GM23338 (cell line): ENCODE measurements at regions not wholly inside any gene's neighbourhood (a gene's known extent, or its start where the extent isn't known, plus 50 kb on each side); places are given as distances from the start of the nearest gene placed in this dataset.

Source experiments
- ATAC-seq: fragments of 200-7000 bp; cut with Tn5 transposase; 3 replicates; pipeline ENCODE4 v1.9.1; 2020
- DNase-seq: peaks from one replicate; pipeline ENCODE4 v3.0.0-alpha.2; 2015; ENCODE audit warnings: low spot score
- H2AFZ ChIP-seq: fragments of 200-600 bp; sonication (generic); 2 replicates; pipeline ENCODE4 v1.8.0; 2016; ENCODE audit warnings: antibody characterized with exemption, mild to moderate bottlenecking, moderate library complexity
- H3F3A ChIP-seq: fragments of 200-600 bp; sonication (generic); replicated peaks from 2 replicates; pipeline ENCODE4 v1.8.0; 2017; ENCODE audit warnings: antibody characterized with exemption, mixed run types, low read depth
- H3K27ac ChIP-seq: fragments of 200-600 bp; sonication (generic); 2 replicates; pipeline ENCODE4 v1.6.1; 2016; ENCODE audit warnings: low read depth
- H3K27me3 ChIP-seq: fragments of 200-600 bp; sonication (generic); 2 replicates; pipeline ENCODE4 v1.8.0; 2016; ENCODE audit warnings: mild to moderate bottlenecking, mixed run types, moderate library complexity; ENCODE audit not compliant: insufficient read depth
- H3K36me3 ChIP-seq: fragments of 200-600 bp; sonication (generic); 2 replicates; pipeline ENCODE4 v1.8.0; 2016; ENCODE audit warnings: mild to moderate bottlenecking; ENCODE audit not compliant: insufficient read depth
- H3K4me1 ChIP-seq: fragments of 200-600 bp; sonication (generic); 2 replicates; pipeline ENCODE4 v1.8.0; 2016; ENCODE audit warnings: mild to moderate bottlenecking, moderate library complexity; ENCODE audit not compliant: insufficient read depth
- H3K4me2 ChIP-seq: fragments of 200-600 bp; sonication (generic); 2 replicates; pipeline ENCODE4 v1.7.1; 2017; ENCODE audit warnings: mixed run types
- H3K4me3 ChIP-seq: fragments of 200-600 bp; sonication (generic); 2 replicates; pipeline ENCODE4 v1.6.1; 2016; ENCODE audit warnings: mixed run types
- H3K79me2 ChIP-seq: fragments of 200-600 bp; sonication (generic); replicated peaks from 2 replicates; pipeline ENCODE4 v1.8.0; 2017; ENCODE audit warnings: mild to moderate bottlenecking; ENCODE audit not compliant: insufficient read depth
- H3K9me2 ChIP-seq: fragments of 200-600 bp; sonication (generic); 2 replicates; pipeline ENCODE4 v1.8.0; 2017; ENCODE audit not compliant: insufficient read depth
- H4K20me1 ChIP-seq: fragments of 200-600 bp; sonication (generic); replicated peaks from 2 replicates; pipeline ENCODE4 v1.8.0; 2017; ENCODE audit warnings: mild to moderate bottlenecking; ENCODE audit not compliant: insufficient read depth
- H3K27ac Mint-ChIP-seq: 2 replicates; pipeline ENCODE4 v1.8.0; 2020; ENCODE audit warnings: inconsistent platforms, mild to moderate bottlenecking, moderate library complexity, mixed read lengths
- H3K27me3 Mint-ChIP-seq: 3 replicates; pipeline ENCODE4 v1.8.0; 2022; ENCODE audit warnings: low read depth, mild to moderate bottlenecking, moderate library complexity, mixed read lengths, inconsistent platforms; ENCODE audit not compliant: insufficient read depth, poor library complexity
- H3K36me3 Mint-ChIP-seq: 3 replicates; pipeline ENCODE4 v1.8.0; 2021; ENCODE audit warnings: low read depth, mild to moderate bottlenecking, inconsistent platforms, moderate library complexity, mixed read lengths
- H3K4me1 Mint-ChIP-seq: 3 replicates; pipeline ENCODE4 v1.8.0; 2020; ENCODE audit warnings: mild to moderate bottlenecking, inconsistent platforms, mixed read lengths
- H3K4me3 Mint-ChIP-seq: 3 replicates; pipeline ENCODE4 v1.8.0; 2021; ENCODE audit warnings: moderate library complexity, mild to moderate bottlenecking, inconsistent platforms, mixed read lengths
- H3K9me3 Mint-ChIP-seq: 3 replicates; pipeline ENCODE4 v1.8.0; 2020; ENCODE audit warnings: moderate library complexity, mild to moderate bottlenecking, inconsistent platforms, mixed read lengths
- CREB1 ChIP-seq: fragments of 250-450 bp; sonication (Bioruptor Pico); IDR thresholded peaks from 2 replicates; pipeline ENCODE4 v1.5.0; 2020; ENCODE audit warnings: low read depth, mild to moderate bottlenecking, moderate library complexity
- EZH2 ChIP-seq: fragments of 200-600 bp; sonication (generic); IDR thresholded peaks from one replicate; pipeline ENCODE4 v1.8.0; 2017; ENCODE audit warnings: antibody characterized with exemption, mild to moderate bottlenecking, low read depth; ENCODE audit not compliant: unreplicated experiment
- EZH2phosphoT487 ChIP-seq: fragments of 200-600 bp; sonication (generic); IDR thresholded peaks from one replicate; pipeline ENCODE4 v1.8.1; 2018; ENCODE audit warnings: antibody characterized with exemption; ENCODE audit not compliant: unreplicated experiment
- JUNB ChIP-seq: IDR thresholded peaks from one replicate; pipeline ENCODE4 v1.6.1; 2016; ENCODE audit warnings: antibody characterized with exemption; ENCODE audit not compliant: unreplicated experiment
- NANOG ChIP-seq: IDR thresholded peaks from 2 replicates; pipeline ENCODE4 v1.6.1; 2016; ENCODE audit warnings: antibody characterized with exemption, borderline replicate concordance
- POLR2AphosphoS5 ChIP-seq: IDR thresholded peaks from 2 replicates; pipeline ENCODE4 v1.6.1; 2016; ENCODE audit warnings: antibody characterized with exemption, low read depth
- STAT1 ChIP-seq: IDR thresholded peaks from one replicate; pipeline ENCODE4 v1.6.1; 2016; ENCODE audit warnings: antibody characterized with exemption; ENCODE audit not compliant: unreplicated experiment
- ZNF114 ChIP-seq: fragments of 250-450 bp; sonication (Bioruptor Pico); IDR thresholded peaks from 2 replicates; pipeline ENCODE4 v1.5.0; 2020; ENCODE audit warnings: mild to moderate bottlenecking, moderate library complexity
- ZNF331 ChIP-seq: fragments of 250-450 bp; sonication (Bioruptor Pico); IDR thresholded peaks from 2 replicates; pipeline ENCODE4 v1.5.0; 2020; ENCODE audit warnings: low read depth, mild to moderate bottlenecking, moderate library complexity
- TF ChIP-seq, protein P1 (sequence below): IDR thresholded peaks from one replicate; pipeline ENCODE4 v1.6.1; 2018; ENCODE audit warnings: antibody characterized with exemption; ENCODE audit not compliant: unreplicated experiment
- TF ChIP-seq, protein P2 (sequence below), 2 experiments: fragments of 200-600 bp in 1 of 2; sonication (generic) in 1 of 2; conservative IDR thresholded peaks; 2 replicates each; pipeline versions ENCODE4 v1.5.1 to v1.6.1; 2016 to 2017; ENCODE audit warnings: antibody characterized with exemption in 2 of 2, low read depth in 2 of 2, mild to moderate bottlenecking in 2 of 2, moderate library complexity in 1 of 2
- TF ChIP-seq, protein P3 (sequence below): fragments of 250-450 bp; sonication (Bioruptor Pico); IDR thresholded peaks from 2 replicates; pipeline ENCODE4 v1.5.0; 2020; ENCODE audit warnings: mild to moderate bottlenecking, moderate library complexity
- TF ChIP-seq, protein P4 (sequence below): IDR thresholded peaks from 2 replicates; pipeline ENCODE4 v1.6.1; 2016; ENCODE audit warnings: antibody characterized with exemption

DNA sequence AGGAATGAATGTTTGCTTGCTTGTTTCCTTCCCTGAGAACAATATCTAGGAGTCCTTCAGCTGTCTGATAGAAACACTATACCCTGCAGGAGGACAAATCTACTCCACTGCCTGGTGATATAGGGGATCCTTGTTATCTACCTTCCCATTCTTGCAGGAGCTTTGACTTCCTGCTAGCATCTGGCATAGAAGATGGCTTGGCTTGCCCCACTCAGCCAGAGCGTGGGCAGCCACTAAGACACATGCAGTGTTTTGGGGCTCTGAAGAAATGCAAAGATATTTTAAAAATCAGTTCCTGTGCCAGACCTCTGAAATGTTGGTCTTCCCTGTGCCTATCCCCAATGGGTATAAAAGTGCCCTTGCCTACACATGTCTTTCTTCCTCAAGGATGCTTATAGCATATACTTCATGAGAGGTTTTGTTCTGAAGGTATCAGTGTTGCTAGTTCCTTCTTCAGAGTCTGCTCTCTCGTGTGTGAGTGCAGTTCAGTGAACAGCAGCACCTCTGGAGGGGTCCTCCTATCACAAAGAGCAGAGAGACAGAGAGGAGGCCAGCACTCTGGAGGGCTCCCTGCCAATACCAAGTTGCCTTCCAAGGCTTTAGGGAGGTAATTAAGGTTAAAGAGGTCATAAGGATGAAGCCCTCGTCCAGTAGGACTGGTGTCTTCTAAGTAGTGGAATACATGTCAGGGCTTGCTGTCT lies 149.1 kb upstream of the CALCR start:
- Histone ChIP-seq H3F3A (no peaks in the 10 kb centered on the region), H4K20me1 (no peaks in the 10 kb centered on the region), H3K79me2 (no peaks in the 10 kb centered on the region), H3K4me2 (no peak overlapping the region), H3K4me3 (no peak overlapping the region), H3K4me1 (no peaks in the 10 kb centered on the region), H3K27me3 (no peaks in the 10 kb centered on the region), H3K36me3 (no peaks in the 10 kb centered on the region), H3K27ac (no peak overlapping the region), H2AFZ (no peak overlapping the region), H3K9me2 (no peaks in the 10 kb centered on the region)
- DNase-seq (peak; percentile 10), ATAC-seq (peak; percentile 82)
- no peak overlapping the region for H3K4me3 Mint-ChIP-seq
- no peaks in the 10 kb centered on the region for H3K36me3 Mint-ChIP-seq
- peaks cover 8% of the 10 kb centered on the region; the same call in 2 of the 3 replicates for H3K4me1 Mint-ChIP-seq
- no peaks in the 10 kb centered on the region for H3K9me3 Mint-ChIP-seq
- peaks cover 1% of the 10 kb centered on the region for H3K27me3 Mint-ChIP-seq
- TF ChIP-seq, protein P1, sequence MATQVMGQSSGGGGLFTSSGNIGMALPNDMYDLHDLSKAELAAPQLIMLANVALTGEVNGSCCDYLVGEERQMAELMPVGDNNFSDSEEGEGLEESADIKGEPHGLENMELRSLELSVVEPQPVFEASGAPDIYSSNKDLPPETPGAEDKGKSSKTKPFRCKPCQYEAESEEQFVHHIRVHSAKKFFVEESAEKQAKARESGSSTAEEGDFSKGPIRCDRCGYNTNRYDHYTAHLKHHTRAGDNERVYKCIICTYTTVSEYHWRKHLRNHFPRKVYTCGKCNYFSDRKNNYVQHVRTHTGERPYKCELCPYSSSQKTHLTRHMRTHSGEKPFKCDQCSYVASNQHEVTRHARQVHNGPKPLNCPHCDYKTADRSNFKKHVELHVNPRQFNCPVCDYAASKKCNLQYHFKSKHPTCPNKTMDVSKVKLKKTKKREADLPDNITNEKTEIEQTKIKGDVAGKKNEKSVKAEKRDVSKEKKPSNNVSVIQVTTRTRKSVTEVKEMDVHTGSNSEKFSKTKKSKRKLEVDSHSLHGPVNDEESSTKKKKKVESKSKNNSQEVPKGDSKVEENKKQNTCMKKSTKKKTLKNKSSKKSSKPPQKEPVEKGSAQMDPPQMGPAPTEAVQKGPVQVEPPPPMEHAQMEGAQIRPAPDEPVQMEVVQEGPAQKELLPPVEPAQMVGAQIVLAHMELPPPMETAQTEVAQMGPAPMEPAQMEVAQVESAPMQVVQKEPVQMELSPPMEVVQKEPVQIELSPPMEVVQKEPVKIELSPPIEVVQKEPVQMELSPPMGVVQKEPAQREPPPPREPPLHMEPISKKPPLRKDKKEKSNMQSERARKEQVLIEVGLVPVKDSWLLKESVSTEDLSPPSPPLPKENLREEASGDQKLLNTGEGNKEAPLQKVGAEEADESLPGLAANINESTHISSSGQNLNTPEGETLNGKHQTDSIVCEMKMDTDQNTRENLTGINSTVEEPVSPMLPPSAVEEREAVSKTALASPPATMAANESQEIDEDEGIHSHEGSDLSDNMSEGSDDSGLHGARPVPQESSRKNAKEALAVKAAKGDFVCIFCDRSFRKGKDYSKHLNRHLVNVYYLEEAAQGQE = no peak
- TF ChIP-seq, protein P2, sequence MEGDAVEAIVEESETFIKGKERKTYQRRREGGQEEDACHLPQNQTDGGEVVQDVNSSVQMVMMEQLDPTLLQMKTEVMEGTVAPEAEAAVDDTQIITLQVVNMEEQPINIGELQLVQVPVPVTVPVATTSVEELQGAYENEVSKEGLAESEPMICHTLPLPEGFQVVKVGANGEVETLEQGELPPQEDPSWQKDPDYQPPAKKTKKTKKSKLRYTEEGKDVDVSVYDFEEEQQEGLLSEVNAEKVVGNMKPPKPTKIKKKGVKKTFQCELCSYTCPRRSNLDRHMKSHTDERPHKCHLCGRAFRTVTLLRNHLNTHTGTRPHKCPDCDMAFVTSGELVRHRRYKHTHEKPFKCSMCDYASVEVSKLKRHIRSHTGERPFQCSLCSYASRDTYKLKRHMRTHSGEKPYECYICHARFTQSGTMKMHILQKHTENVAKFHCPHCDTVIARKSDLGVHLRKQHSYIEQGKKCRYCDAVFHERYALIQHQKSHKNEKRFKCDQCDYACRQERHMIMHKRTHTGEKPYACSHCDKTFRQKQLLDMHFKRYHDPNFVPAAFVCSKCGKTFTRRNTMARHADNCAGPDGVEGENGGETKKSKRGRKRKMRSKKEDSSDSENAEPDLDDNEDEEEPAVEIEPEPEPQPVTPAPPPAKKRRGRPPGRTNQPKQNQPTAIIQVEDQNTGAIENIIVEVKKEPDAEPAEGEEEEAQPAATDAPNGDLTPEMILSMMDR (conservative IDR thresholded peaks at IDR 0.05; ENCODE audit: low read depth in 2 of 2) = no peak
- TF ChIP-seq POLR2AphosphoS5 (no peak), JUNB (no peak), STAT1 (no peak), NANOG (no peak), EZH2phosphoT487 (no peak), ZNF331 (CRISPR knock-in tag) (no peak), ZNF114 (CRISPR knock-in tag) (no peak), EZH2 (no peak), CREB1 (no peak)
- TF ChIP-seq, protein P3, sequence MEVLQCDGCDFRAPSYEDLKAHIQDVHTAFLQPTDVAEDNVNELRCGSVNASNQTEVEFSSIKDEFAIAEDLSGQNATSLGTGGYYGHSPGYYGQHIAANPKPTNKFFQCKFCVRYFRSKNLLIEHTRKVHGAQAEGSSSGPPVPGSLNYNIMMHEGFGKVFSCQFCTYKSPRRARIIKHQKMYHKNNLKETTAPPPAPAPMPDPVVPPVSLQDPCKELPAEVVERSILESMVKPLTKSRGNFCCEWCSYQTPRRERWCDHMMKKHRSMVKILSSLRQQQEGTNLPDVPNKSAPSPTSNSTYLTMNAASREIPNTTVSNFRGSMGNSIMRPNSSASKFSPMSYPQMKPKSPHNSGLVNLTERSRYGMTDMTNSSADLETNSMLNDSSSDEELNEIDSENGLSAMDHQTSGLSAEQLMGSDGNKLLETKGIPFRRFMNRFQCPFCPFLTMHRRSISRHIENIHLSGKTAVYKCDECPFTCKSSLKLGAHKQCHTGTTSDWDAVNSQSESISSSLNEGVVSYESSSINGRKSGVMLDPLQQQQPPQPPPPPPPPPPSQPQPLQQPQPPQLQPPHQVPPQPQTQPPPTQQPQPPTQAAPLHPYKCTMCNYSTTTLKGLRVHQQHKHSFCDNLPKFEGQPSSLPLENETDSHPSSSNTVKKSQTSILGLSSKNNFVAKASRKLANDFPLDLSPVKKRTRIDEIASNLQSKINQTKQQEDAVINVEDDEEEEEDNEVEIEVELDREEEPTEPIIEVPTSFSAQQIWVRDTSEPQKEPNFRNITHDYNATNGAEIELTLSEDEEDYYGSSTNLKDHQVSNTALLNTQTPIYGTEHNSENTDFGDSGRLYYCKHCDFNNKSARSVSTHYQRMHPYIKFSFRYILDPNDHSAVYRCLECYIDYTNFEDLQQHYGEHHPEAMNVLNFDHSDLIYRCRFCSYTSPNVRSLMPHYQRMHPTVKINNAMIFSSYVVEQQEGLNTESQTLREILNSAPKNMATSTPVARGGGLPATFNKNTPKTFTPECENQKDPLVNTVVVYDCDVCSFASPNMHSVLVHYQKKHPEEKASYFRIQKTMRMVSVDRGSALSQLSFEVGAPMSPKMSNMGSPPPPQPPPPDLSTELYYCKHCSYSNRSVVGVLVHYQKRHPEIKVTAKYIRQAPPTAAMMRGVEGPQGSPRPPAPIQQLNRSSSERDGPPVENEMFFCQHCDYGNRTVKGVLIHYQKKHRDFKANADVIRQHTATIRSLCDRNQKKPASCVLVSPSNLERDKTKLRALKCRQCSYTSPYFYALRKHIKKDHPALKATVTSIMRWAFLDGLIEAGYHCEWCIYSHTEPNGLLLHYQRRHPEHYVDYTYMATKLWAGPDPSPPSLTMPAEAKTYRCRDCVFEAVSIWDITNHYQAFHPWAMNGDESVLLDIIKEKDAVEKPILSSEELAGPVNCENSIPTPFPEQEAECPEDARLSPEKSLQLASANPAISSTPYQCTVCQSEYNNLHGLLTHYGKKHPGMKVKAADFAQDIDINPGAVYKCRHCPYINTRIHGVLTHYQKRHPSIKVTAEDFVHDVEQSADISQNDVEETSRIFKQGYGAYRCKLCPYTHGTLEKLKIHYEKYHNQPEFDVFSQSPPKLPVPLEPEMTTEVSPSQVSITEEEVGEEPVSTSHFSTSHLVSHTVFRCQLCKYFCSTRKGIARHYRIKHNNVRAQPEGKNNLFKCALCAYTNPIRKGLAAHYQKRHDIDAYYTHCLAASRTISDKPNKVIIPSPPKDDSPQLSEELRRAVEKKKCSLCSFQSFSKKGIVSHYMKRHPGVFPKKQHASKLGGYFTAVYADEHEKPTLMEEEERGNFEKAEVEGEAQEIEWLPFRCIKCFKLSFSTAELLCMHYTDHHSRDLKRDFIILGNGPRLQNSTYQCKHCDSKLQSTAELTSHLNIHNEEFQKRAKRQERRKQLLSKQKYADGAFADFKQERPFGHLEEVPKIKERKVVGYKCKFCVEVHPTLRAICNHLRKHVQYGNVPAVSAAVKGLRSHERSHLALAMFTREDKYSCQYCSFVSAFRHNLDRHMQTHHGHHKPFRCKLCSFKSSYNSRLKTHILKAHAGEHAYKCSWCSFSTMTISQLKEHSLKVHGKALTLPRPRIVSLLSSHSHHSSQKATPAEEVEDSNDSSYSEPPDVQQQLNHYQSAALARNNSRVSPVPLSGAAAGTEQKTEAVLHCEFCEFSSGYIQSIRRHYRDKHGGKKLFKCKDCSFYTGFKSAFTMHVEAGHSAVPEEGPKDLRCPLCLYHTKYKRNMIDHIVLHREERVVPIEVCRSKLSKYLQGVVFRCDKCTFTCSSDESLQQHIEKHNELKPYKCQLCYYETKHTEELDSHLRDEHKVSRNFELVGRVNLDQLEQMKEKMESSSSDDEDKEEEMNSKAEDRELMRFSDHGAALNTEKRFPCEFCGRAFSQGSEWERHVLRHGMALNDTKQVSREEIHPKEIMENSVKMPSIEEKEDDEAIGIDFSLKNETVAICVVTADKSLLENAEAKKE (CRISPR knock-in tag) = no peak
- TF ChIP-seq, protein P4, sequence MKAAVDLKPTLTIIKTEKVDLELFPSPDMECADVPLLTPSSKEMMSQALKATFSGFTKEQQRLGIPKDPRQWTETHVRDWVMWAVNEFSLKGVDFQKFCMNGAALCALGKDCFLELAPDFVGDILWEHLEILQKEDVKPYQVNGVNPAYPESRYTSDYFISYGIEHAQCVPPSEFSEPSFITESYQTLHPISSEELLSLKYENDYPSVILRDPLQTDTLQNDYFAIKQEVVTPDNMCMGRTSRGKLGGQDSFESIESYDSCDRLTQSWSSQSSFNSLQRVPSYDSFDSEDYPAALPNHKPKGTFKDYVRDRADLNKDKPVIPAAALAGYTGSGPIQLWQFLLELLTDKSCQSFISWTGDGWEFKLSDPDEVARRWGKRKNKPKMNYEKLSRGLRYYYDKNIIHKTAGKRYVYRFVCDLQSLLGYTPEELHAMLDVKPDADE = no peak
- no peak overlapping the region for H3K27ac Mint-ChIP-seq
